Right lobe of liver (tissue), 6 donors: ENCODE measurements at regions not wholly inside any gene's neighbourhood (a gene's known extent, or its start where the extent isn't known, plus 50 kb on each side); places are given as distances from the start of the nearest gene placed in this dataset.
"Not testable (repeated sequence)": the region's sequence is repeated elsewhere in the genome, so short reads cannot be mapped to it uniquely, and the experiment has no call there.

Experiments used
- ATAC-seq, 4 donors: fragments of 200-7000 bp; cut with Tn5 transposase; one replicate each; pipeline ENCODE4 v1.9.1; 2020; ENCODE audit warnings: mild to moderate bottlenecking in 4 of 4, moderate library complexity in 4 of 4
- DNase-seq, 3 donors: peaks; one replicate each; pipeline ENCODE4 v3.0.0-alpha.2; 2020
- H3K27ac ChIP-seq, 3 donors: fragments of 200-600 bp; one replicate each; pipeline ENCODE4 v1.8.0; 2022
- H3K27me3 ChIP-seq, 2 donors: fragments of 200-600 bp; one replicate each; pipeline ENCODE4 v1.8.0; 2022
- H3K36me3 ChIP-seq, 4 donors: fragments of 200-600 bp; sonication (generic) in 1 of 4; one replicate each; pipeline versions ENCODE4 v1.5.1 to v1.8.0; 2017 to 2022; ENCODE audit warnings: control low read depth in 1 of 4
- H3K4me1 ChIP-seq, 4 donors: fragments of 200-600 bp; sonication (generic) in 1 of 4; one replicate each; pipeline versions ENCODE4 v1.5.1 to v1.8.0; 2017 to 2022; ENCODE audit warnings: control low read depth in 1 of 4
- H3K4me3 ChIP-seq, 3 donors: fragments of 200-600 bp; one replicate each; pipeline ENCODE4 v1.8.0; 2022
- H3K9me3 ChIP-seq, 4 donors: fragments of 200-600 bp; sonication (generic) in 1 of 4; one replicate each; pipeline versions ENCODE4 v1.5.1 to v1.8.0; 2017 to 2022; ENCODE audit warnings: control low read depth in 1 of 4
- CTCF ChIP-seq, 4 donors: fragments of 200-600 bp in 3 of 4; fragments of 450-650 bp in 1 of 4; IDR thresholded peaks; one replicate each; pipeline versions ENCODE4 v1.5.1 to v1.8.0; 2016 to 2022; ENCODE audit warnings: antibody characterized with exemption in 4 of 4, mild to moderate bottlenecking in 2 of 4
- POLR2A ChIP-seq: fragments of 450-650 bp; IDR thresholded peaks from one replicate; pipeline ENCODE4 v1.6.1; 2017; ENCODE audit warnings: antibody characterized with exemption, mild to moderate bottlenecking
- WGBS: methylation state at CpG from one replicate; pipeline ENCODE4 v1.1.6; 2018; ENCODE audit warnings: low coverage, low lambda C conversion rate; ENCODE audit not compliant: insufficient coverage; ENCODE audit errors: missing lambda C conversion rate; 5-methylcytosine and 5-hydroxymethylcytosine counted together
- intact Hi-C, 2 donors: fragments of 100-400 bp; cut with DNase I; formaldehyde crosslinking; loops; one replicate each; pipeline versions ENCODE4 v1.11.2 to v1.14.1; 2022
- donor health status: DM: no; HTN: yes; CAD: no.
- donor health status: DM: no; HTN: no; CAD: no.
- donor health status: DM: no; HTN: no; CAD: no.
- donor health status: DM: no; HTN: yes; CAD: no.
- donor health status: DM: no; HTN: yes; CAD: no.

GRCh38 chr13:55155046-55155445 is 1985.7 kb upstream of the PRR20A start:
- no peak for DNase-seq
- no peaks in the 10 kb centered on the region for H3K36me3 ChIP-seq
- ATAC-seq: no peak
- H3K4me3 ChIP-seq: no peak overlapping the region
- no peaks in the 10 kb centered on the region for H3K27me3 ChIP-seq
- TF ChIP-seq POLR2A (no peak), CTCF (IDR thresholded peaks at IDR 0.05) (no peak)
- H3K27ac ChIP-seq: no peak overlapping the region
- H3K9me3 ChIP-seq: no peaks in the 10 kb centered on the region
- H3K4me1 ChIP-seq: no peaks in the 10 kb centered on the region
- 80% methylated on average over 1 of the region's 1 CpG for WGBS
- intact Hi-C loops: no loop called here

GRCh38 chr13:55159765-55160164 is 1981.0 kb upstream of the PRR20A start:
- H3K4me1 ChIP-seq: no peaks in the 10 kb centered on the region
- TF ChIP-seq CTCF (IDR thresholded peaks at IDR 0.05) (no peak), POLR2A (no peak)
- no peak overlapping the region for H3K4me3 ChIP-seq
- no peaks in the 10 kb centered on the region for H3K9me3 ChIP-seq
- intact Hi-C loops: no loop called here
- H3K27ac ChIP-seq: no peak overlapping the region
- WGBS: 45% methylated on average over 4 of the region's 4 CpGs
- DNase-seq: no peak
- no peaks in the 10 kb centered on the region for H3K36me3 ChIP-seq
- ATAC-seq: no peak
- H3K27me3 ChIP-seq: no peaks in the 10 kb centered on the region

- Histone ChIP-seq H3K36me3 (no peaks in the 10 kb centered on the region), H3K9me3 (no peaks in the 10 kb centered on the region), H3K27ac (no peak overlapping the region), H3K27me3 (no peaks in the 10 kb centered on the region), H3K4me3 (no peak overlapping the region), H3K4me1 (no peaks in the 10 kb centered on the region)
- TF ChIP-seq POLR2A (no peak), CTCF (IDR thresholded peaks at IDR 0.05) (no peak)
- ATAC-seq (no peak), DNase-seq (no peak)
- WGBS: 33% methylated on average over 3 of the region's 3 CpGs
- intact Hi-C loops: no loop called here
These were observed 1979.9 kb upstream of the PRR20A start for GRCh38 chr13:55160867-55161266.

GRCh38 chr13:55178582-55178981 is 1962.1 kb upstream of the PRR20A start:
- H3K9me3 ChIP-seq, intact Hi-C loops, H3K4me1 ChIP-seq, H3K4me3 ChIP-seq, ATAC-seq, H3K27ac ChIP-seq, H3K27me3 ChIP-seq, DNase-seq, H3K36me3 ChIP-seq: not testable (repeated sequence)
- WGBS: 44% methylated on average over 1 of the region's 1 CpG

GRCh38 chr13:55190996-55191395 is 1949.7 kb upstream of the PRR20A start:
- Histone ChIP-seq H3K4me3 (no peak overlapping the region), H3K9me3 (no peaks in the 10 kb centered on the region), H3K36me3 (no peaks in the 10 kb centered on the region), H3K27me3 (no peaks in the 10 kb centered on the region), H3K27ac (no peak overlapping the region), H3K4me1 (no peaks in the 10 kb centered on the region)
- WGBS: 35% methylated on average over 2 of the region's 2 CpGs
- DNase-seq (no peak), ATAC-seq (no peak)
- intact Hi-C loops: no loop called here
- TF ChIP-seq CTCF (IDR thresholded peaks at IDR 0.05) (no peak), POLR2A (no peak)
